ENCODE measurements at regions not wholly inside any gene's neighbourhood (a gene's known extent, or its start where the extent isn't known, plus 50 kb on each side); places are given as distances from the start of the nearest gene placed in this dataset.

DNA sequence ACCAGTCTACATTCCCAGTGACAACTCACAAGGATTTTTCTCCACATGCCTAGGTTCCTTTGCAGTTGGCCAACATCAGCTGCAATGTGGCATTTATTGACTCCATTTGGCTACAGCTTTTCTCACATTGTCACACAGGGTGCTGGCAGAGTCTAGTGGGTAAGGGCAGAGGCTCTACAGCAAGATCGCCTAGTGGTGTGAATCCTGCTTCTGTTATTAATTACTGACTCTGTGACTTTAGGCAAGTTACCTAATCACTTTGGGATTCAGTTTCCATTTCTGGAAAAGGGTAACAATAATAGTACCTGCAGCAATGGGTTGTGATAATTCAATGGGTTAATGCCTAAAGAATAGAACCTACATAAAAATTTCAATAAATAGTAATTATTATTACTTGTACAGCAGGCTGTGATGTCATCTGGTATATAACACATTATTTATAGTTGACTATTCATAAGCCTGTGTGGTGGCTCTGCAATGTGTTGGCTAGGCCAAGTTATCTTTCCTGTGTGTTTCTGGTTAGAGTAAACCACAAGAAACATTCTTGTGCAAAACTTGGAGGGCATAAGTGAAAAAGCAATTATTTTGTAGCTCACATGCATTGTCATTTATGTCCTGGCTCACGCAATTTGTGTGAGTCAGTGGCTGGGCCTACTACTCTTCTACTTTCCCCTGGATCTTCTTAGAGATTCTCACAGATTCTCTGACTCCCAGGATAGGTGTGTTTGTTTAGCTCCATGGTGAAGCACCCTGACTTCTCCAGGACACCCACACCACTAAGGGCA is 59.5 kb downstream of the PTGS2 start:
- TF ChIP-seq ZC3H10 (CRISPR knock-in tag; IDR thresholded peaks at IDR 0.05), result 0 out of 2 replicates have a peak, but pooled peaks have one; percentile 13
- TF ChIP-seq TOX (CRISPR knock-in tag; IDR thresholded peaks at IDR 0.05; ENCODE audit: borderline replicate concordance), result peak; percentile 16; the same call in 1 of the 2 replicates
- TF ChIP-seq, protein P1, sequence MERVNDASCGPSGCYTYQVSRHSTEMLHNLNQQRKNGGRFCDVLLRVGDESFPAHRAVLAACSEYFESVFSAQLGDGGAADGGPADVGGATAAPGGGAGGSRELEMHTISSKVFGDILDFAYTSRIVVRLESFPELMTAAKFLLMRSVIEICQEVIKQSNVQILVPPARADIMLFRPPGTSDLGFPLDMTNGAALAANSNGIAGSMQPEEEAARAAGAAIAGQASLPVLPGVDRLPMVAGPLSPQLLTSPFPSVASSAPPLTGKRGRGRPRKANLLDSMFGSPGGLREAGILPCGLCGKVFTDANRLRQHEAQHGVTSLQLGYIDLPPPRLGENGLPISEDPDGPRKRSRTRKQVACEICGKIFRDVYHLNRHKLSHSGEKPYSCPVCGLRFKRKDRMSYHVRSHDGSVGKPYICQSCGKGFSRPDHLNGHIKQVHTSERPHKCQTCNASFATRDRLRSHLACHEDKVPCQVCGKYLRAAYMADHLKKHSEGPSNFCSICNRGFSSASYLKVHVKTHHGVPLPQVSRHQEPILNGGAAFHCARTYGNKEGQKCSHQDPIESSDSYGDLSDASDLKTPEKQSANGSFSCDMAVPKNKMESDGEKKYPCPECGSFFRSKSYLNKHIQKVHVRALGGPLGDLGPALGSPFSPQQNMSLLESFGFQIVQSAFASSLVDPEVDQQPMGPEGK (CRISPR knock-in tag; IDR thresholded peaks at IDR 0.05; ENCODE audit: borderline replicate concordance), result no peak
- TF ChIP-seq, protein P2, sequence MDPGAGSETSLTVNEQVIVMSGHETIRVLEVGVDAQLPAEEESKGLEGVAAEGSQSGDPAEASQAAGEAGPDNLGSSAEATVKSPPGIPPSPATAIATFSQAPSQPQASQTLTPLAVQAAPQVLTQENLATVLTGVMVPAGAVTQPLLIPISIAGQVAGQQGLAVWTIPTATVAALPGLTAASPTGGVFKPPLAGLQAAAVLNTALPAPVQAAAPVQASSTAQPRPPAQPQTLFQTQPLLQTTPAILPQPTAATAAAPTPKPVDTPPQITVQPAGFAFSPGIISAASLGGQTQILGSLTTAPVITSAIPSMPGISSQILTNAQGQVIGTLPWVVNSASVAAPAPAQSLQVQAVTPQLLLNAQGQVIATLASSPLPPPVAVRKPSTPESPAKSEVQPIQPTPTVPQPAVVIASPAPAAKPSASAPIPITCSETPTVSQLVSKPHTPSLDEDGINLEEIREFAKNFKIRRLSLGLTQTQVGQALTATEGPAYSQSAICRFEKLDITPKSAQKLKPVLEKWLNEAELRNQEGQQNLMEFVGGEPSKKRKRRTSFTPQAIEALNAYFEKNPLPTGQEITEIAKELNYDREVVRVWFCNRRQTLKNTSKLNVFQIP (CRISPR knock-in tag; IDR thresholded peaks at IDR 0.05; ENCODE audit: borderline replicate concordance, low read depth), result no peak
- ATAC-seq, result peak; percentile 78

DNA sequence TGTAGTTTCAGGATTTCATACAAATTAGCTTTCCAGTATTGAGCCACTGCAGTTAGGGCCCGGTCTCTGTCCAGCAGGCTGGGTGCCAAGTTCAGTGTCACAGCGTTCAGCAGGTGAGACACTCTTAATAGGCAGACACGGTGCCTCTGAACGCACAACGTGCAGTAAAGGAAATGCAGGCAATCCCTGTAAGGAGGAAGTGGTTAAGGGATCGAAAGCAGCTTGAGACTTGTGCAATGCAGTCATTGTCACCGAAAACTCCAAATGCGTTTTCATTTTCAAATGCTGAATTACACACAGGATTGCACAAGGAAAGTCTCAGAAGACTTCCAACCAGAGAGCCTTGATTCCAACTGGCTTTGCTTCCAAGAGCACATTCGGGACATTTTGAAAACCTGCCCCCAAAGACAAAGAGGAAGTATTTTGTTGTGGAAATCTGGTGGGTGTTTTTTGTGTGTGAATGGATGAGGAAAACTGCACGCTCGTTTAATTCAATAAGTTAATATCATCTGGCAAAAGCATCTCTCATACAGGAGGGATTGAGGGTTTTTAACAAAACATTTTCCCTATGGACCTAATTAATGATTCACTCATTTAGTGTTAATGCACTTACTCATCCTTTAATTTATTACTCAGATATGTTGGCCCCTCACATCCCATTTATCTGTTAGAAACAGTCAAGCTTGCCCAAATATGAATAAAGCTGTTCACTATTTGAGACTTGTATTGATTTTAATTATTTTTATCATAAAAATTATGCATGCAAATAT is 61.6 kb downstream of the PTGS2 start:
- ATAC-seq, result peak; percentile 55
- TF ChIP-seq PPARA (CRISPR knock-in tag; IDR thresholded peaks at IDR 0.05; ENCODE audit: borderline replicate concordance), result no peak

DNA sequence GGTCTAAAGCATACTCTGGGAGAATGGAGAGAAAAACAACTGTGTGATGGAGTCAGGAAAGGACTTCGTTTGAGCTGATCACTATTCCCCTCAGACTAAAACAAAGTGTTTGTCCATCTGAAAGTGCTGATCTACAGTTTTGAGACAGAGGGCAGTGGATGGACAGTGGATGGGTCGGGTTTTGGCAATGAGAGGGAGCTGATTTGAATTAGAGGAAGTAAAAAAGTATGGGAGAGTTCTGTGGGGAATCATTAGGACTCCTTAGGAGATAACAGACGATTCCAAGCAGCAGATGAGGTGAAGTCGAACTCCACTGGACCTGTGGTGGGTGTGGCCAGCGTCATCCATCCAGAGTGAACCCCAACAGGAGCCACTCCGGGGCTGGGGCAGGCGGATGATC is 62.3 kb downstream of the PTGS2 start:
- peak; percentile 83 for ATAC-seq
- no peak for TF ChIP-seq ZFP3 (CRISPR knock-in tag; IDR thresholded peaks at IDR 0.05)
- TF ChIP-seq TCF4 (CRISPR knock-in tag; IDR thresholded peaks at IDR 0.05; ENCODE audit: borderline replicate concordance), result no peak
- no peak for TF ChIP-seq ZNF8 (CRISPR knock-in tag; IDR thresholded peaks at IDR 0.05)
- TF ChIP-seq, protein P3, sequence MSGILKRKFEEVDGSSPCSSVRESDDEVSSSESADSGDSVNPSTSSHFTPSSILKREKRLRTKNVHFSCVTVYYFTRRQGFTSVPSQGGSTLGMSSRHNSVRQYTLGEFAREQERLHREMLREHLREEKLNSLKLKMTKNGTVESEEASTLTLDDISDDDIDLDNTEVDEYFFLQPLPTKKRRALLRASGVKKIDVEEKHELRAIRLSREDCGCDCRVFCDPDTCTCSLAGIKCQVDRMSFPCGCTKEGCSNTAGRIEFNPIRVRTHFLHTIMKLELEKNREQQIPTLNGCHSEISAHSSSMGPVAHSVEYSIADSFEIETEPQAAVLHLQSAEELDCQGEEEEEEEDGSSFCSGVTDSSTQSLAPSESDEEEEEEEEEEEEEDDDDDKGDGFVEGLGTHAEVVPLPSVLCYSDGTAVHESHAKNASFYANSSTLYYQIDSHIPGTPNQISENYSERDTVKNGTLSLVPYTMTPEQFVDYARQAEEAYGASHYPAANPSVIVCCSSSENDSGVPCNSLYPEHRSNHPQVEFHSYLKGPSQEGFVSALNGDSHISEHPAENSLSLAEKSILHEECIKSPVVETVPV (CRISPR knock-in tag; IDR thresholded peaks at IDR 0.05), result no peak
- TF ChIP-seq RARB (CRISPR knock-in tag; IDR thresholded peaks at IDR 0.05), result no peak
- TF ChIP-seq, protein P4, sequence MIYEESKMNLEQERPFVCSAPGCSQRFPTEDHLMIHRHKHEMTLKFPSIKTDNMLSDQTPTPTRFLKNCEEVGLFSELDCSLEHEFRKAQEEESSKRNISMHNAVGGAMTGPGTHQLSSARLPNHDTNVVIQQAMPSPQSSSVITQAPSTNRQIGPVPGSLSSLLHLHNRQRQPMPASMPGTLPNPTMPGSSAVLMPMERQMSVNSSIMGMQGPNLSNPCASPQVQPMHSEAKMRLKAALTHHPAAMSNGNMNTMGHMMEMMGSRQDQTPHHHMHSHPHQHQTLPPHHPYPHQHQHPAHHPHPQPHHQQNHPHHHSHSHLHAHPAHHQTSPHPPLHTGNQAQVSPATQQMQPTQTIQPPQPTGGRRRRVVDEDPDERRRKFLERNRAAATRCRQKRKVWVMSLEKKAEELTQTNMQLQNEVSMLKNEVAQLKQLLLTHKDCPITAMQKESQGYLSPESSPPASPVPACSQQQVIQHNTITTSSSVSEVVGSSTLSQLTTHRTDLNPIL (CRISPR knock-in tag; IDR thresholded peaks at IDR 0.05; ENCODE audit: low read depth), result no peak
- TF ChIP-seq TOX (CRISPR knock-in tag; IDR thresholded peaks at IDR 0.05; ENCODE audit: borderline replicate concordance), result no peak
- TF ChIP-seq ZFP30 (CRISPR knock-in tag; IDR thresholded peaks at IDR 0.05), result no peak
- TF ChIP-seq GLIS3 (CRISPR knock-in tag; IDR thresholded peaks at IDR 0.05), result no peak
- TF ChIP-seq, protein P5, sequence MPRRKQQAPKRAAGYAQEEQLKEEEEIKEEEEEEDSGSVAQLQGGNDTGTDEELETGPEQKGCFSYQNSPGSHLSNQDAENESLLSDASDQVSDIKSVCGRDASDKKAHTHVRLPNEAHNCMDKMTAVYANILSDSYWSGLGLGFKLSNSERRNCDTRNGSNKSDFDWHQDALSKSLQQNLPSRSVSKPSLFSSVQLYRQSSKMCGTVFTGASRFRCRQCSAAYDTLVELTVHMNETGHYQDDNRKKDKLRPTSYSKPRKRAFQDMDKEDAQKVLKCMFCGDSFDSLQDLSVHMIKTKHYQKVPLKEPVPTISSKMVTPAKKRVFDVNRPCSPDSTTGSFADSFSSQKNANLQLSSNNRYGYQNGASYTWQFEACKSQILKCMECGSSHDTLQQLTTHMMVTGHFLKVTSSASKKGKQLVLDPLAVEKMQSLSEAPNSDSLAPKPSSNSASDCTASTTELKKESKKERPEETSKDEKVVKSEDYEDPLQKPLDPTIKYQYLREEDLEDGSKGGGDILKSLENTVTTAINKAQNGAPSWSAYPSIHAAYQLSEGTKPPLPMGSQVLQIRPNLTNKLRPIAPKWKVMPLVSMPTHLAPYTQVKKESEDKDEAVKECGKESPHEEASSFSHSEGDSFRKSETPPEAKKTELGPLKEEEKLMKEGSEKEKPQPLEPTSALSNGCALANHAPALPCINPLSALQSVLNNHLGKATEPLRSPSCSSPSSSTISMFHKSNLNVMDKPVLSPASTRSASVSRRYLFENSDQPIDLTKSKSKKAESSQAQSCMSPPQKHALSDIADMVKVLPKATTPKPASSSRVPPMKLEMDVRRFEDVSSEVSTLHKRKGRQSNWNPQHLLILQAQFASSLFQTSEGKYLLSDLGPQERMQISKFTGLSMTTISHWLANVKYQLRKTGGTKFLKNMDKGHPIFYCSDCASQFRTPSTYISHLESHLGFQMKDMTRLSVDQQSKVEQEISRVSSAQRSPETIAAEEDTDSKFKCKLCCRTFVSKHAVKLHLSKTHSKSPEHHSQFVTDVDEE (CRISPR knock-in tag; IDR thresholded peaks at IDR 0.05), result no peak
- no peak for TF ChIP-seq OSR1 (CRISPR knock-in tag; IDR thresholded peaks at IDR 0.05)
- TF ChIP-seq, protein P2 (CRISPR knock-in tag; IDR thresholded peaks at IDR 0.05; ENCODE audit: borderline replicate concordance, low read depth), result no peak
- no peak for TF ChIP-seq ZNF565 (CRISPR knock-in tag; conservative IDR thresholded peaks at IDR 0.05; ENCODE audit: low read depth)
- no peak for TF ChIP-seq SNAI2 (CRISPR knock-in tag; IDR thresholded peaks at IDR 0.05)
